ENCODE measurements at regions not wholly inside any gene's neighbourhood (a gene's known extent, or its start where the extent isn't known, plus 50 kb on each side); places are given as distances from the start of the nearest gene placed in this dataset.
A peak's percentile ranks its signal among the peaks of the same experiment; 100 is the strongest.

- peaks cover 18% of the 10 kb centered on the region for H3K9me3 ChIP-seq (ENCODE audit: control insufficient read depth, low read length)
- H3K4me1 ChIP-seq (ENCODE audit: control insufficient read depth, insufficient read depth, low read length) = peaks cover 29% of the 10 kb centered on the region
- H3K4me3 ChIP-seq (ENCODE audit: low read length) = no peak overlapping the region
- no peak overlapping the region for H3K27ac Mint-ChIP-seq
- no peak overlapping the region for H3K27ac ChIP-seq (ENCODE audit: low read depth, low read length)
- H3K4me1 Mint-ChIP-seq = peaks cover 60% of the 10 kb centered on the region
- no peak for DNase-seq
- H3K36me3 Mint-ChIP-seq (ENCODE audit: low read depth) = no peaks in the 10 kb centered on the region
- H3K9ac ChIP-seq (ENCODE audit: extremely low read depth, low read length, poor library complexity, severe bottlenecking) = no peak overlapping the region
- H3K4me3 Mint-ChIP-seq = no peak overlapping the region
- H3K27me3 Mint-ChIP-seq (ENCODE audit: insufficient read depth) = no peaks in the 10 kb centered on the region
- 67 to 96% methylated on average over 1 to 2 of the region's 2 CpGs for WGBS, 2 experiments (ENCODE audit: insufficient coverage in 1 of 2, insufficient read length in 1 of 2)
- no peaks in the 10 kb centered on the region for H3K36me3 ChIP-seq (ENCODE audit: control insufficient read depth, insufficient read depth, low read length)
- H3K27me3 ChIP-seq (ENCODE audit: control insufficient read depth, insufficient read depth, low read length, poor library complexity, severe bottlenecking) = no peaks in the 10 kb centered on the region
- H3K9me3 Mint-ChIP-seq = peaks cover 12% of the 10 kb centered on the region
- no peak for TF ChIP-seq CTCF (conservative IDR thresholded peaks at IDR 0.05)
Observed at GRCh38 chr5:96096724-96097123, 135.1 kb upstream of the ELL2 start.

GRCh38 chr5:96094904-96095303 lies 133.3 kb upstream of the ELL2 start:
- H3K9me3 Mint-ChIP-seq = peaks cover 14% of the 10 kb centered on the region
- peaks cover 25% of the 10 kb centered on the region for H3K4me1 ChIP-seq (ENCODE audit: control insufficient read depth, insufficient read depth, low read length)
- no peak overlapping the region for H3K27ac Mint-ChIP-seq
- H3K4me3 ChIP-seq (ENCODE audit: low read length) = no peak overlapping the region
- no peak overlapping the region for H3K27ac ChIP-seq (ENCODE audit: low read depth, low read length)
- no peak for TF ChIP-seq CTCF (conservative IDR thresholded peaks at IDR 0.05)
- peaks cover 65% of the 10 kb centered on the region for H3K4me1 Mint-ChIP-seq
- no peak for DNase-seq
- H3K9me3 ChIP-seq (ENCODE audit: control insufficient read depth, low read length) = peaks cover 21% of the 10 kb centered on the region
- H3K9ac ChIP-seq (ENCODE audit: extremely low read depth, low read length, poor library complexity, severe bottlenecking) = no peak overlapping the region
- no peak overlapping the region for H3K4me3 Mint-ChIP-seq
- H3K36me3 Mint-ChIP-seq (ENCODE audit: low read depth) = peaks cover 2% of the 10 kb centered on the region
- H3K27me3 ChIP-seq (ENCODE audit: control insufficient read depth, insufficient read depth, low read length, poor library complexity, severe bottlenecking) = no peaks in the 10 kb centered on the region
- H3K36me3 ChIP-seq (ENCODE audit: control insufficient read depth, insufficient read depth, low read length) = no peaks in the 10 kb centered on the region
- H3K27me3 Mint-ChIP-seq (ENCODE audit: insufficient read depth) = no peaks in the 10 kb centered on the region

- Mint-ChIP-seq H3K4me3 (no peak overlapping the region), H3K27me3 (ENCODE audit: insufficient read depth) (no peaks in the 10 kb centered on the region), H3K9me3 (peaks cover 13% of the 10 kb centered on the region), H3K27ac (peak overlapping the region; percentile 11), H3K36me3 (ENCODE audit: low read depth) (peaks cover 2% of the 10 kb centered on the region), H3K4me1 (peaks cover 64% of the 10 kb centered on the region)
- peaks cover 21% of the 10 kb centered on the region for H3K9me3 ChIP-seq (ENCODE audit: control insufficient read depth, low read length)
- H3K27ac ChIP-seq (ENCODE audit: low read depth, low read length) = no peak overlapping the region
- no peaks in the 10 kb centered on the region for H3K36me3 ChIP-seq (ENCODE audit: control insufficient read depth, insufficient read depth, low read length)
- no peak overlapping the region for H3K9ac ChIP-seq (ENCODE audit: extremely low read depth, low read length, poor library complexity, severe bottlenecking)
- 0 to 18% methylated on average over 1 of the region's 1 CpG for WGBS, 2 experiments (ENCODE audit: insufficient coverage in 1 of 2, insufficient read length in 1 of 2)
- no peaks in the 10 kb centered on the region for H3K27me3 ChIP-seq (ENCODE audit: control insufficient read depth, insufficient read depth, low read length, poor library complexity, severe bottlenecking)
- no peak for TF ChIP-seq CTCF (conservative IDR thresholded peaks at IDR 0.05)
- no peak for DNase-seq
- no peak overlapping the region for H3K4me3 ChIP-seq (ENCODE audit: low read length)
- H3K4me1 ChIP-seq (ENCODE audit: control insufficient read depth, insufficient read depth, low read length) = peaks cover 24% of the 10 kb centered on the region
Observed at GRCh38 chr5:96093890-96094381, 132.3 kb upstream of the ELL2 start.
